Natural killer cell (primary cell): ENCODE measurements at regions not wholly inside any gene's neighbourhood (a gene's known extent, or its start where the extent isn't known, plus 50 kb on each side); places are given as distances from the start of the nearest gene placed in this dataset.

Experiments used
- ATAC-seq, 3 donors: fragments of 150-1000 bp in 2 of 3; fragments of 200-7000 bp in 1 of 3; cut with Tn5 transposase; 1 replicate in 1 of 3; 2 replicates in 2 of 3; pipeline ENCODE4 v1.10.0; 2021; ENCODE audit warnings: mild to moderate bottlenecking in 2 of 3, moderate library complexity in 2 of 3
- DNase-seq, 2 donors: peaks; one replicate each; pipeline versions ENCODE4 v3.0.0 to v3.0.0-alpha.2; 2013 to 2021; ENCODE audit warnings: mixed read lengths in 1 of 2
- H3K27ac ChIP-seq: one replicate; pipeline ENCODE4 v1.5.1; 2013; ENCODE audit warnings: mild to moderate bottlenecking, low read length
- H3K27me3 ChIP-seq: one replicate; pipeline ENCODE4 v1.6.1; 2013; ENCODE audit warnings: low read length; ENCODE audit not compliant: control insufficient read depth, insufficient read depth
- H3K36me3 ChIP-seq: one replicate; pipeline ENCODE4 v1.6.1; 2013; ENCODE audit warnings: low read length; ENCODE audit not compliant: control insufficient read depth, insufficient read depth
- H3K4me1 ChIP-seq: one replicate; pipeline ENCODE4 v1.6.1; 2013; ENCODE audit warnings: low read length; ENCODE audit not compliant: control insufficient read depth, insufficient read depth
- H3K4me3 ChIP-seq: one replicate; pipeline ENCODE4 v1.5.1; 2013; ENCODE audit warnings: low read length
- H3K9me3 ChIP-seq: one replicate; pipeline ENCODE4 v1.6.1; 2013; ENCODE audit warnings: low read length; ENCODE audit not compliant: control insufficient read depth, insufficient read depth
- H3K27ac Mint-ChIP-seq, 2 donors: one replicate each; pipeline ENCODE4 v1.8.0; 2022; ENCODE audit warnings: mild to moderate bottlenecking in 2 of 2, mixed read lengths in 2 of 2, moderate library complexity in 1 of 2
- H3K27me3 Mint-ChIP-seq, 2 donors: one replicate each; pipeline ENCODE4 v1.8.0; 2022; ENCODE audit warnings: low read depth in 2 of 2, mixed read lengths in 2 of 2
- H3K36me3 Mint-ChIP-seq: one replicate; pipeline ENCODE4 v1.8.0; 2022; ENCODE audit warnings: mixed read lengths
- H3K4me1 Mint-ChIP-seq, 2 donors: one replicate each; pipeline ENCODE4 v1.8.0; 2022; ENCODE audit warnings: mixed read lengths in 2 of 2
- H3K4me3 Mint-ChIP-seq: one replicate; pipeline ENCODE4 v1.8.0; 2022; ENCODE audit warnings: mild to moderate bottlenecking, moderate library complexity, mixed read lengths
- H3K9me3 Mint-ChIP-seq, 2 donors: one replicate each; pipeline ENCODE4 v1.8.0; 2022; ENCODE audit warnings: mixed read lengths in 2 of 2
- CTCF ChIP-seq: fragments of 200-600 bp; IDR thresholded peaks from one replicate; pipeline ENCODE4 v1.8.0; 2022; ENCODE audit warnings: antibody characterized with exemption
- WGBS: methylation state at CpG from one replicate; pipeline ENCODE4 v1.1.7; 2013; ENCODE audit warnings: missing lambda C conversion rate; ENCODE audit not compliant: insufficient coverage; 5-methylcytosine and 5-hydroxymethylcytosine counted together
- intact Hi-C: fragments of 100-400 bp; cut with micrococcal nuclease; formaldehyde crosslinking; loops from one replicate; pipeline ENCODE4 v1.14.2; 2022

GRCh38 chr9:105967248-105967647 lies 272.9 kb downstream of the TMEM38B start:
- H3K4me1 Mint-ChIP-seq: no peaks in the 10 kb centered on the region
- WGBS: no CpG with 5 or more reads among the region's 1 CpG
- Histone ChIP-seq H3K4me3 (no peak overlapping the region), H3K9me3 (no peaks in the 10 kb centered on the region), H3K27ac (no peak overlapping the region), H3K27me3 (no peaks in the 10 kb centered on the region), H3K36me3 (no peaks in the 10 kb centered on the region), H3K4me1 (no peaks in the 10 kb centered on the region)
- intact Hi-C loops: no loop called here
- no peak overlapping the region for H3K4me3 Mint-ChIP-seq
- H3K27ac Mint-ChIP-seq: no peak overlapping the region
- no peaks in the 10 kb centered on the region for H3K9me3 Mint-ChIP-seq
- DNase-seq: no peak
- TF ChIP-seq CTCF: no peak
- no peaks in the 10 kb centered on the region for H3K36me3 Mint-ChIP-seq
- no peak for ATAC-seq
- H3K27me3 Mint-ChIP-seq: no peaks in the 10 kb centered on the region

GRCh38 chr9:105967797-105968196 lies 273.5 kb downstream of the TMEM38B start:
- Histone ChIP-seq H3K9me3 (no peaks in the 10 kb centered on the region), H3K36me3 (no peaks in the 10 kb centered on the region), H3K27me3 (no peaks in the 10 kb centered on the region), H3K27ac (no peak overlapping the region), H3K4me3 (no peak overlapping the region), H3K4me1 (no peaks in the 10 kb centered on the region)
- 72% methylated on average over 2 of the region's 2 CpGs for WGBS
- DNase-seq: no peak
- Mint-ChIP-seq H3K4me3 (no peak overlapping the region), H3K4me1 (no peaks in the 10 kb centered on the region), H3K27ac (no peak overlapping the region), H3K36me3 (no peaks in the 10 kb centered on the region), H3K9me3 (no peaks in the 10 kb centered on the region), H3K27me3 (peaks cover 0 to 2% of the 10 kb centered on the region in 2 donors)
- ATAC-seq: no peak
- intact Hi-C loops: no loop called here
- TF ChIP-seq CTCF: no peak

- H3K4me1 Mint-ChIP-seq: no peaks in the 10 kb centered on the region
- H3K27ac ChIP-seq: no peak overlapping the region
- no peaks in the 10 kb centered on the region for H3K27me3 ChIP-seq
- no peak for DNase-seq
- ATAC-seq: no peak
- no peak overlapping the region for H3K27ac Mint-ChIP-seq
- H3K36me3 ChIP-seq: no peaks in the 10 kb centered on the region
- WGBS: 90% methylated on average over 3 of the region's 4 CpGs
- intact Hi-C loops: no loop called here
- peaks cover 0 to 12% of the 10 kb centered on the region in 2 donors for H3K27me3 Mint-ChIP-seq
- no peak overlapping the region for H3K4me3 ChIP-seq
- no peak for TF ChIP-seq CTCF
- no peaks in the 10 kb centered on the region for H3K36me3 Mint-ChIP-seq
- H3K4me1 ChIP-seq: no peaks in the 10 kb centered on the region
- no peaks in the 10 kb centered on the region for H3K9me3 ChIP-seq
- H3K4me3 Mint-ChIP-seq: no peak overlapping the region
- H3K9me3 Mint-ChIP-seq: no peaks in the 10 kb centered on the region
Observed at GRCh38 chr9:105968811-105969466, 274.6 kb downstream of the TMEM38B start.

GRCh38 chr9:105969636-105970035 lies 275.3 kb downstream of the TMEM38B start:
- H3K9me3 Mint-ChIP-seq: no peaks in the 10 kb centered on the region
- ATAC-seq: no peak
- no peak overlapping the region for H3K4me3 Mint-ChIP-seq
- peaks cover 4 to 12% of the 10 kb centered on the region in 2 donors for H3K27me3 Mint-ChIP-seq
- DNase-seq: no peak
- no peaks in the 10 kb centered on the region for H3K4me1 Mint-ChIP-seq
- no peak for TF ChIP-seq CTCF
- intact Hi-C loops: no loop called here
- no peak overlapping the region for H3K27ac Mint-ChIP-seq
- H3K36me3 ChIP-seq: no peaks in the 10 kb centered on the region
- no peaks in the 10 kb centered on the region for H3K36me3 Mint-ChIP-seq
- H3K27me3 ChIP-seq: no peaks in the 10 kb centered on the region
- H3K9me3 ChIP-seq: no peaks in the 10 kb centered on the region
- 83% methylated on average over 1 of the region's 1 CpG for WGBS
- no peak overlapping the region for H3K27ac ChIP-seq
- no peaks in the 10 kb centered on the region for H3K4me1 ChIP-seq
- no peak overlapping the region for H3K4me3 ChIP-seq
